D341Med (cell line): ENCODE measurements at regions not wholly inside any gene's neighbourhood (a gene's known extent, or its start where the extent isn't known, plus 50 kb on each side); places are given as distances from the start of the nearest gene placed in this dataset.
"Not testable (repeated sequence)": the region's sequence is repeated elsewhere in the genome, so short reads cannot be mapped to it uniquely, and the experiment has no call there.

Experiments
- DNase-seq: peaks from one replicate; pipeline ENCODE4 v3.0.0; 2012; ENCODE audit warnings: low spot score

DNA sequence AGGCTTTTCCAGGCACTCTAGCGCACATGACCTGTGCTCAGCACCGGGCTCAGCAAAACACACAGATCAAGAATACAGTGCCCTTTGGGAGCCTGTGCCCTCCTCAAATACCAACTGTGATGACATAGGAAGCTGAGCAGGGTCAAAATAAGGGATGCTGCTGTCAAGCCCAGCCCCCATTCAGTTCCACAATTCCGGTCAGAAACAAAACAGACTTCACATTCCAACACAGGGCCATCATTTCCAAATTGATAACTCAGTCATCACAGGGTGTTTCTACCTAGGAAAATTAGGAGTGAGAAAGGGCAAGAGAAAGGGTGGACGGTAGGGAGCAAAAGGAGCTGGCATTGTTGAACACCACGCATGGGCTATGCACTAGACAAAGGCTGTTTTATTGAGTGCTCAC lies 158.4 kb upstream of the CCDC54 start:
- no peak for DNase-seq

DNA sequence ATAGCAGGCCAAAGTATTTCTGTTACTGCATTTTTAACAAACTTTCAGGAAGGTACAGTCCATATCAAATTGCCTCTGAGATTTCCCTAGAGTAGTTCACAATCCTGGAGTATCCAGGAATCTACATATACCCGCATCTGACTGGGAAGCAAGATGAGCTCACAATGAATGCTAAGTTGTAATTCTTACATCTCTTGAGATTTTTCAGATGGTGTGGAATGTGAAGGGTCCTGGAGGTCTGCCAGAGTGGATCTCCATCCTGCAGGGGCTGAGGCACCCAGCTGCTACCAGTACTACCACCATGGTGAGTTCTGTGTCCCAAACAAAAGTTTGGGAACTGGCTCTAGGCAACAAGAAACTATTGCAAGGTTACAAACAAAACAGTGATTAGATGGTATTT lies 156.7 kb upstream of the CCDC54 start:
- no peak for DNase-seq

DNA sequence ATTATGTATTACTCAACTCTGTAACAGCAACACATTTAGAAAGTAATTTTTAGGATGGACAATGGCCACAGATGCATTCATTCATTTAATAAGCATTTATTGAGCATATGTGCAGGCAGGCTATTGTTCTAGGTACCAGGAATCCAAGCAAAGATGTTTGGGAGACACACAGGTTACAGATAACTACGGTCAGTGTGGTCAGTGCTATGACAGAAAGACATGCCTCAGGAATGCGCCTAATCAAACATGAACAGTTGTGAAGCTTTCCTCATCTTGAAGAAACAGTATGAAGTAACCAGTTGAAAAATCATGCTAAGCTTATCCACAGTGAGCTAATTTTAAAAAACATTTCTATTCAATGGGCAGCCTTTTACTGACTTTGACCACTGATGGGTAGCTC lies 155.4 kb upstream of the CCDC54 start:
- no peak for DNase-seq

DNA sequence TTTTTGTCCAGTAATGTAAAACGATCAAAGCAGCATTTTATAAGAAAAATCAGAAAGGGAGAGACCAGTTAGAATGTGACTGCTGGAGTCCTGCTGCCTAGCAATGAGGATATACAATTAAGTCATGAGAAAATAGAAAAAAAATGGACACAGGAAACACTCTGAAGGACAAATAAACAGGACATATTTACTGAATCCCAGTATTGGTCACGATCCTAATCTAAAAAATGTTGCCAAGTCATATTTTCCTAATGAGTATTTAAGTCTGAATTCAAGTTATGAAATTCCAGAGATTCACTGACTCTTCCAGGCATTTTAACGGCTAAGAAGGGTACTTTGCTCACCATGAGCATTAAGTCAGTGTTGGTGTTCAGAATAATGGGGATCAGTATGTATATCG lies 154.3 kb upstream of the CCDC54 start:
- no peak for DNase-seq

DNA sequence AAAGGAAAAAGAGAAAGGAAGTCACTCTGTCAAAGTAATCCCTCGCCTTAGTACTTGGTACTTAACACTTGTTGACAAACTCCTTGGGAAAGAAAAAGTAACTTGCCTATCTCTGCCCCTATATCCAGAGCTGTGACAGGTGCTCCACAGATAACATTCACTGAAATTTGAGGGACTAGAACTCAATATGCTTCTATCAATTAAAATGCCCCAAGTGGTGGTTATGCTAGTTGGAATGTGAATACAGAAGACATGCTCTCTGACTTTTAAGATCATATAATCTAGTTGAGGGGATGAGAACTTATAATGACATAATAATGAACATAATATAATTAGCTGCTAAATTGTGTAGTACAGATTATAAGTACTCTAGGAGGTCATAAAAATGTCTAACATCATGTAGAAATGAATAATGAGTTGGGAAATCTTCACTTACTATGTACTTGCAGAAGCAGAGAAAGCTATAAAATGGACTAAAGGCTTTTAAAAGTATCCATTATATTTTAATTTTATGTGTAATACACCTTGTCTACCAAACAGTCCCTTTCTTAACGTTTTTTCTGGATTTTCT lies 153.1 kb upstream of the CCDC54 start:
- DNase-seq, result no peak

DNA sequence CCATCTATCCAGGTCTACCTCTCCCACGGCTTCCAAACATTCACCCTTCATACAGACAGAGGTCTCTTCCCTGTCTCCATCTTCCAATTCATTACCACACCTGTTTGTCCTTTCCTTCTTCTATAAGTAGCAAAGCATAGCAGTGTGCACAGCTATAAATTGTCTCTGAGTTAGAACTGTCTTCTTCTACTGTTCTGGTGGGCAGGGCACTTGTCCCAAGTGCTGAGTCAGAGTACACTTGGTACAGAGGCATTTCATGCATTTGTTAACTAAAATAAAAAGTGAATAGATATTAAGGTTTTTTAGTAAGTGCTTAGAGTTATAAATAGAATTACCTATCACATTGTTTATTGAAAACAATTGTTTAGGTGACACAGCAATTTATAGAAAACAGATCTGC lies 150.1 kb upstream of the CCDC54 start:
- DNase-seq, result no peak

DNA sequence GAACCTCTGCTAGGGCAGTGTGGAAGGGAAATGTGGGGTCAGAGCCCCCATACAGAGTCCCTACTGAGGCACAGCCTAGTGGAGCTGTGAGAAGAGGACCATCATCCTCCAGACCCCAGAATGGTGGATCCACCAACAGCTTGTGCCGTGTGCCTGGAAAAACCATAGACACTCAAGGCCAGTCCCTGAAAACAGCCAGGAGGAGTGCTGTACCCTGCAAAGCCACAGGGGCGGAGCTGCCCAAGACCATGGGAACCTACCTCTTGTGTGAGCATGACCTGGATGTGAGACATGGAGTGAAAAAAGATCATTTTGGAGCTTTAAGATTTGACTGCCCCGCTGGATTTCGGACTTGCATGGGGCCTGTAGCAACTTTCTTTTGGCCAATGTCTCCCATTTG lies 143.4 kb upstream of the CCDC54 start:
- not testable (repeated sequence) for DNase-seq

DNA sequence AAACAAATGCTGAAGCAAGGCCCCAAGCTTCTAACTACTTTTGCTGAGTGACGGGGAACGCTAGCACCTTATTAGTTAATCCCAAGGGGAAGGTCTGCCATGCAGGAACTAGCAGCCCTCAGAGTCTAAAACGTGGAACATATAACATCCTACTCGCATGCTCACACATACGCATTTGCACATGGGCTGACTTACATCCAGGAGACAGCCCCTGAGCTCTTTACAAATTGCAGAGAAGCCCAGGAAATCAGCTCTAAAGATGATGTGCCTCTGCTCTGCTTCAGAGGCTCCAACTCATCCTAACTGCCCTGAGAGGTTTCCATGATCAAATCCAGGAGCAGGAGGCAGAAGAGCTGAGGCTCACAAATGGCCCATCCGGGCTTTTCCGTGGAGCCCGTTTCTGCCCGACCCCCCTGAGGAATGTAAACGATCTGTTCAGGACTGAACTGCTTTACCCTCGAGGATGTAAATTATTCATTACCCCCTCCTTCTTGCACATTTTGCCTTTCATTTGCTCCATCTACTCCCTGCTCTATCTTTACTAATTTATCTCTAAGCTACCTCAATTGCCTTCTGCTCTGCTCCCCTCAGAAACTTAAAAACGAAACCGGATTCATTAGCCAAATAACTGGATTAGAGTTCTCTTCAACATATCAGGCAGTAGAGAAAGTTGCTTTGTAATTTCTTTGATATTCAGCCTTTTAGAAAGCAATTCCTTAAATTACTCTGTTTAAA lies 141.9 kb upstream of the CCDC54 start:
- peak; percentile 31 for DNase-seq

DNA sequence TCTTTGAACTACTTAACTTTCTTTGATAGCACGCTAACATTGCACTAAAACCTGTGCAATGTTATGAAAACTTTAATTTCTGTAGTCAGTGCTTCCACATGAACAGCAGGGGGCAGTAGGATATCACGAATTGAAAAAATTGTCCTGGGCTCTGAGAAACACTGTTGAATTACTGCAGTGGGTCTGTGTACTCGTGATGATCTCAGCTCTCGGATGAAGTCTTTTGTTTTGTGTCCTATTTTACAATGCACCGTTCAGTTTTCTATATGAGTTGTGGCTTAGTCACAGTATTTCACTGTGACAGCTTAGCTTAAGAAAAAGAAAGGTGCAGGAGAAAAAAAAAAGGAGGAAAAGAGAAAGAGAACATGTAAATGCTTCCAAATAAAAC lies 141.3 kb upstream of the CCDC54 start:
- peak; percentile 66 for DNase-seq

DNA sequence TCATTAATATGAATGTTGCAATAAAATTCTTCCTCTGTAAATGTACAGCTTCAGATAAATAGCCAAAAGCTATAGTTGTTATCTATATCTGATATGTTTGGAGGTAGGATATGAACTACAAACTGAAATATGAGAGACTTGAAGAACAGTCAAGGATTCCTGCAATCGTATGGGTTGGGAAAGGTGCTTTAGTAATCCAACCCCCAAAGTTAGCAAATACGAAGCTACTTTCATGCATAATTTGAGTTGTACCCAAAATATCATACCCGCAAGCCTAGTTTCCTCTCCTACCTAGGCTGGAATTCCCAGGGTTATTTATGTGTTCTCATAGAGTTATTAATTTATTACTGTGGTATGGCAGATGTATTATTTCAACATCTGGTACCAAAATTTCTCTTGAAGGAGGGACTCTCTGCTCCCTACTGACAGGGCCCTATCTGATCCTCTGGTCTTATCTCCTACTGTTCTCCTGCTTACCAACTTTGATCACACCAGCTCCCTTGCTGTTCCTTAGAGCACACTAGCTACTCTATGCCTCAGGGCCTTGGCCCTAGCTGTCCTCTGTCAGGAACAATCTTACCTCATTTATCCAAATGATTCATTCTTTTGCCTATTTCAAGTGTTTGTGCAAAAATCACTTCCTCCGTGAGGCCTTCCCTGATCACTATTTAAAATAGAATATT lies 140.4 kb upstream of the CCDC54 start:
- no peak for DNase-seq

DNA sequence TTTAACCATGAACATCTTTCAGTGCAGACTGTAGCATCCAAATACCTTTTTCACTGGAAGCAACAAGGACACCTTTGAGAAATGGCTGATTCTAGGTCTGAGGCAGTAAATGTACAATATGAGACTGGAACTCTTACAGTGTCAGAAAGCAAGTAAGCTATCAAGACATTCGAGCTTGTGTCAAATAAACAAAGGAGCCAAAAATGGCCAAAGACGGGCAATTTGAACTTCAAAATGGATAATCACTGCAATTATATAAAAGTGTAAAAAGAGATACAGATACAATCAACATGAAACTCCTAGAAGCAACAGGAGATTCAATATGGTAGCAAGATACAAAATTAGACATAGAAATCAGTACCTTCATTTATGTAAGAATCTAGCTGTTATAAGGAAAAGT lies 138.5 kb upstream of the CCDC54 start:
- no peak for DNase-seq

DNA sequence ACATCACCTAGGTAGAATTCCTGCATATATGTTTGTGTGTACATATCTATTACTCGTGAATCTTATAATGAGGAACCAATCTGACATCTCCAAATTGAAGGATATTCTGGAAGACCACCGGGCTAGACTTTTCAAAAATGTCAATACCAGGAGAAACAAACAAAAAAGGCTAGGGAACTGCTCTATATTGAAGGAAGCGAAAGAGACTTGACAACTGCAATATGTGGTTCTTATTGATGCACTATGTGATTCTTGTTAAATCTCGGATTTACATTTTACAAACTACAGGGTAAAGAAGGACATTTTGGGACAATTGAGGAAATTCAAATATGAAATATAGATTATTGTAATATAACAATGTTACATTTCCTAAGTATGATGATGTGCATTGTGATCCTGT lies 137.5 kb upstream of the CCDC54 start:
- no peak for DNase-seq

DNA sequence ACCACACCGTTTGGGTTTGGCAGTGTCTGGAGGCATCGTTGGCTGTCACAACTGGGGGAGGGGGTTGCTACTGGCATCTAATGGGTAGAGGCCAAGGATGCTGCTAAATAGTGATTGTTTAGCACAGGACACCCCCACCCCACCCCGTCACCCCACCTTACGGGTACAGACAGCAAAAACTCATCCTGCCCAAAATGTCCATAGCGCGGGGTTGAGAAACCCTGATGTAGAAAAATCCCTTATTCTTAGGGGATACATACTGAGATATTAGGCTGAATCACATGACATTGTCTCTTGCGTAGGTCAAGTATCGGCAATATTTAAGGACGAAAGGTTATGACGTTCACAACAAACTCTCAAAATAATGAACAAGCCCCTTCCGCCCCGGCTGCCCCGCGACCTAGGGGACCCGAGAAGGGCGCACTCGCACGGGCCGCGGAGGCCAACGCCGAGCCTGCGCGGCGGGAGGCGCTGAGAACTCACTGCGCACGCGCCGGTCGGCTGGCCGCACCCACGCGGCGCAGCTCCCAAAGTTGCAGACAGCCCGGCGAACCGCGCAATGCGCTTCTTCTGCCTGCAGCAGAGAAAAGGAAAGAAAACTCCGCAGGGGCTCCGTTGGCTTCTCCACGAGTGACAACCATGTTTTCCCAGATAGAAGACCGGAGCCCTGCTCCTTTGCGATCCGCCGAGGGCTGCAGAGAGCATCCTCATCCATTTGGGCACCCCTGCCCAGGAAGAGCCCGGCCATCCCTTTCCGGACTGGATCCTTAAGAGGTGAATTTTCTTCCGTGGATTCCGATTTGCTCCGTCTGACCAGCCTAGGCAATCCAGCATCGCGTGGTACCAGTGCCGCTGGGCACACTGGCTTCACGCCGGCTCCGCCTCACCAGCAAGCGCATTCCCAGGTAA lies 136.8 kb upstream of the CCDC54 start:
- DNase-seq, result peak; percentile 95

DNA sequence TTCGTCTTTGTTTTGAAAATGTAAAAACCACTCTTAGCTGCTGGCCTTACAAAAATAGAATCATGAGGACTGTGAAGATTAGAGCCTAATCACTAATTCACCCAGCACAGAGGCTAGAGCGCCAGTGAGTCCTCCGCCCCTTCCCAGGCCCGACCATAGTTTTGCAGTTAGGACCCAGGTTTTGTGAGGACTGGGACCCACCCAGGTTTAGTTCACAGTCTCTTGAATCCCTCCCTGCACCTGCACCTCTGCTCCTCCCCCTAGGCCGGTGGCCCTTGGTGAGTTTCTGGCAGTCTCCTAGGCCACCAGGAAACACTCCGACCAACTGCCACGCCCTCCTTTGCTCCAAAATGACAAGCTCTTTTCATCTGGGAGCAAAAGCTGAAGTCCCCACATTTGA lies 136.0 kb upstream of the CCDC54 start:
- DNase-seq, result peak; percentile 55

DNA sequence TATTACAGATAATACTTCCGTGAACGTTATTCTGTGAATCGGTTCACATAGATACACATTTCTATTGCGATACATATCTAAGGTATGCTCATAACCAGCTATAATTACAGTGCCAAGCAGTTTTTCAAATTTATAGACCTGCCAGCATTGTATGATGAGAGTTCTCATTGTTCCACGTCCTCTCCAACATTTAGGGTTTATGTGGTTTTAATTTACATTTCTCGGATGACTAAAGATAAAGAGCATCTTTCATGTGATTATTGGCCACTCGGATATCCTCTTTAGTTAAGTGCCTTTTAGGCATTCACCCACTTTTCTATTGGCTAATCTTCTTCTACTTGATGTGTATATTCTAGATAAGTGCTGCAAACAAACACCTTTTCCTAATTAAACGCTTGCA lies 134.7 kb upstream of the CCDC54 start:
- DNase-seq, result no peak

DNA sequence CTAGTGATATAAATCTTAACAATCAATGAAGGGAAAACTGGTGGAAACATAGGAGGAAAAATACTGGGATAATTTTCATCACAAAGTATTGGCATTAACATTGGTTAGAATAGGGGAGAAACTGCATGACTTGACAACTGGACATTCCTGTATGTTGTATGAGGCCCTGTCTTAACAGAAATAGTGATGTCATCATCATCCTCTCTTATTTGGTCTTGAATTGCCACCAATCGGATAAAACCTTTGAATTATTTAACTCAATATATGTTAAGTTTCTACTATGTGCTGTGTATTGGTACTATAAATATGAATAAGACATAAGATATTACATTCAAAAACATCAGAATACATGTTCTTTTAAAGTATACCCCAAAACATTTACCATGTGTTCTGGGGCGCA lies 130.1 kb upstream of the CCDC54 start:
- no peak for DNase-seq

DNA sequence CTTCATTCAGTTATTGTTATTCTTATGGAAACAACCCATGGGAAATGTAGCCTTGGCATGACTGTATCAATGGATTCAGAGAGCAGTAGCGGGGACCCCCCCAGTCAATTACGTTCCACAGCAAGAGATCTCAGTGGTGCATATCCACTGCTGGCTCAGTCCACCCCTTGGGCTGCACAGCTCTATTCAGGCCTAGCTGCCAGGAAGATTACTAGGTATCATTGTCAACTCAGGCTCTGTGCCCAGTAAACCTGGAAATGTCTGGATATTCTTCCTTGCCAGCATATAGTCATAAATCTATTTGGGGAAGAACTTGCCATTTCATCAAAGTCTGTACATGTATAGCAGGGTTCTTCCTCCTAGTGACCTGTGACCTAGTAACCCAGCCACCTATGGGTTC lies 128.1 kb upstream of the CCDC54 start:
- no peak for DNase-seq

DNA sequence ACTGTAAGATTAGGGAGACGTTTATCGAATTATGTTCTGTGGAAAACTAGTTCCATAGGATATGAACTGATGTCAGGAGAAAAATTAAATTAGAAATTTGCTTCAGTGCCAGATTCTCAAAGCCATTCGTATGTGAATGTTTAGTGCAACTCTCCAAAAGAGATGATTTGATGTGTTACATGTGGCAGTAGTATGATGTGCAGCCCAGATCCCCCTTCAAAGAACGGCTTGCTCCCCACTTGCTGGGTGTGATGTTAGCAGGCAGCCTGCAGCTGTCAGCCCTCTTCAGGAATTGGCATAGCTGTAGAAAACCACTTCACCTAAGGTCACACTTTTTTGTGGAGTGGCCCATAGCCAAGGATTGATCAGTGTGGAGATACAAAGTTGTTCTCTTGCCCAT lies 127.0 kb upstream of the CCDC54 start:
- DNase-seq, result no peak

DNA sequence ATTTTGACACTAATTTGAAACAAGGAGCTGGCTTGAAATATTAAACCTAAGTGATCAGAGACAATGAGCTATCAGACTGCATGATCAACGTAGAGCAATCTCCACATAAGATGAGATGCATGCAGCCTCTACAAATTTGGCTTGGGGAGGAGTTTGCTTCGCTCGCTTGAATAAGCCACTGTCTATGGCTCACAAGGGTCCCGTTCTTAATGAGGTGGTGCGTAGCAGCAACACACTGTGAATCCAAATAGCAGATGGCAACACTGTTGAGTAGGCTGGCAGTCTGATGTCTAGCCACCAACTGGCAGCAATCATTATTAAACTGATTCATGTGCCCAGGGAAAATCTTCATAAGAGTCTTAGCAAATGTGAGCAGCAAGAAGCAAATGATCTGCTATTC lies 125.4 kb upstream of the CCDC54 start:
- DNase-seq, result peak; percentile 77

DNA sequence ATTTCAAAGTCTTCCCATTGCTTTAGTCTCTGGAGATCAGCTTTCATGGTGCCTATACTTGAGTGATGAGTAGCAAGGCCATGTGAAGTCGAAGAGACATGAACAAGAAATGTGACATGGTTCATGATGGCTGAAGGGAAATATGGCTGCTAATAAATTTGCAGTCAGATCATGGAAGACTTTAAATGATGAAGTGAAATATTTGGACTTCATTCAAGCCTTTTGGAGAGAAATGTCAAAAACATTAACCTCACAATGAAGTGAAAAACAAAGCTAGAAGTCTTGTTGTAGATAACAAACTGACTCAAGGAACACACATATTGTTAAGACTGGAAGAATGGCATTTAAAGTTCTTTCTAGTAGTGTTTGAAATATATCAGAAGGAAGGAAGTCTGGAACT lies 120.3 kb upstream of the CCDC54 start:
- no peak for DNase-seq

DNA sequence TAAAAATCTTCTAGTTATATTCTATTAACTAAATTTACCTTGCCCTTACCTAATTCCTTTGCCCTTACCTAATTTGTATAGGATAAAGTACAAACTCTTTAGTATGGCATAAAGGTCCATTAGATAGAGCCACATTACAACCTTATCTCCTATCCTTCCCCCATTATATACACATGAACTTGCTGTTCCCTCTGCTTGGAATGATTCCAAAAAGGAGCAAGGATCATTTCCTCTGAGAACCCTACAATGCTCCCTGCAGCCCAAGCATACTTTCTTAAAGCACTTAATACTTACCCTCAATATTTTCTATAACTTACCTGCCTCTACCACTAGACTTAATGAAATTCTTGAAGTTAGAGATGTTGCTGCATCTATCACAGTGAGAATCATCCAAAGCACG lies 118.9 kb upstream of the CCDC54 start:
- no peak for DNase-seq

DNA sequence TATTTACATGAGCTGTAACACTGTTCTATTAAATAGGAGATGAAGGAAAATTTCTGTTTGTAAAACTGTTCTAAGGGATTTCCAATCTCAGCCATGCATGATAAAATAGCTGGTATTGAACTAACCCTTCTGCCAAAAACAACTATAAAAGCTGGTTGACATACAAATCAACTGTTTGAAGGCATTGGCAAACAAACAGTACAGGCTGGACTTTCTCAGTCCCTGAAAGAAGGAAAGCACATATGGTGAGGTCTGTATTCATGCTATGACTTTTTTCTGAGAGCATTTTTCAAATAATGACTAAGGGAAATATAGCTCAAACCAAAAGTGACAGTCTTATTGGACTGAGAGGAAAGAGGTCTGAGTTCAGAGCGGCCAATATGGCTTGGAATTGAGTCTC lies 117.0 kb upstream of the CCDC54 start:
- no peak for DNase-seq
